GM18508 (cell line): ENCODE measurements at regions not wholly inside any gene's neighbourhood (a gene's known extent, or its start where the extent isn't known, plus 50 kb on each side); places are given as distances from the start of the nearest gene placed in this dataset.

Experiments
- ATAC-seq: cut with Tn5 transposase; IDR thresholded peaks from one replicate; pipeline ENCODE4 v1.9.1; 2021; ENCODE audit warnings: moderate number of reproducible peaks; ENCODE audit not compliant: insufficient read depth, unreplicated experiment

GRCh38 chr1:58390091-58390490, 156.4 kb downstream of the OMA1 start:
- ATAC-seq, result no peak

GRCh38 chr1:58380345-58380744, 166.2 kb downstream of the OMA1 start:
- ATAC-seq, result no peak

- ATAC-seq, result no peak
Observed at GRCh38 chr1:58367217-58367616, 179.3 kb downstream of the OMA1 start.

- ATAC-seq, result no peak
Observed at GRCh38 chr1:58365328-58365727, 181.2 kb downstream of the OMA1 start.

- ATAC-seq, result no peak
Observed at GRCh38 chr1:58363585-58363984, 182.9 kb downstream of the OMA1 start.

GRCh38 chr1:58361134-58361533, 185.4 kb downstream of the OMA1 start:
- ATAC-seq, result no peak

GRCh38 chr1:58358346-58358745, 188.2 kb downstream of the OMA1 start:
- ATAC-seq, result no peak

- no peak for ATAC-seq
Observed at GRCh38 chr1:58356402-58356801, 190.1 kb downstream of the OMA1 start.

- no peak for ATAC-seq
Observed at GRCh38 chr1:58353168-58353567, 193.4 kb downstream of the OMA1 start.

GRCh38 chr1:58352476-58353092, 193.9 kb downstream of the OMA1 start:
- no peak for ATAC-seq

GRCh38 chr1:58346036-58346355, 200.5 kb downstream of the OMA1 start:
- ATAC-seq, result no peak

- no peak for ATAC-seq
Observed at GRCh38 chr1:58345215-58346035, 201.1 kb downstream of the OMA1 start.

GRCh38 chr1:58340185-58340584, 206.3 kb downstream of the OMA1 start:
- ATAC-seq, result no peak

GRCh38 chr1:58338081-58338480, 208.4 kb downstream of the OMA1 start:
- ATAC-seq, result no peak

GRCh38 chr1:58333511-58333910, 213.0 kb downstream of the OMA1 start:
- ATAC-seq, result no peak

GRCh38 chr1:58331156-58331555, 215.4 kb downstream of the OMA1 start:
- ATAC-seq, result no peak

- no peak for ATAC-seq
Observed at GRCh38 chr1:58325866-58326265, 220.7 kb downstream of the OMA1 start.

GRCh38 chr1:58324558-58324957, 222.0 kb downstream of the OMA1 start:
- no peak for ATAC-seq

- no peak for ATAC-seq
Observed at GRCh38 chr1:58318157-58319005, 228.1 kb downstream of the OMA1 start.

- no peak for ATAC-seq
Observed at GRCh38 chr1:58317694-58318093, 228.8 kb downstream of the OMA1 start.

GRCh38 chr1:58317086-58317485, 229.4 kb downstream of the OMA1 start:
- ATAC-seq, result no peak
